Activated naive CD4-positive, alpha-beta T cell treated with anti-CD3 and anti-CD28 coated beads for 36 hours (primary cell): ENCODE measurements at regions not wholly inside any gene's neighbourhood (a gene's known extent, or its start where the extent isn't known, plus 50 kb on each side); places are given as distances from the start of the nearest gene placed in this dataset.

Source experiments
- CTCF ChIA-PET: fragments of 350-600 bp; sonication (Branson Sonifier 250); formaldehyde crosslinking; loops from one replicate; lab custom pipeline; 2021; ENCODE audit warnings: antibody characterized with exemption; lab: Charles Lee
- DNase-seq: peaks from one replicate; pipeline ENCODE4 v3.0.0-alpha.2; 2020
- H3K27ac Mint-ChIP-seq: one replicate; pipeline ENCODE4 v1.8.0; 2021; ENCODE audit warnings: mild to moderate bottlenecking, mixed read lengths
- H3K27me3 Mint-ChIP-seq: one replicate; pipeline ENCODE4 v1.8.0; 2021; ENCODE audit warnings: low read depth, mixed read lengths
- H3K36me3 Mint-ChIP-seq: one replicate; pipeline ENCODE4 v1.8.0; 2021; ENCODE audit warnings: low read depth, mixed read lengths
- H3K4me1 Mint-ChIP-seq: one replicate; pipeline ENCODE4 v1.8.0; 2021; ENCODE audit warnings: low read depth, mixed read lengths
- H3K4me3 Mint-ChIP-seq: one replicate; pipeline ENCODE4 v1.8.0; 2021; ENCODE audit warnings: mild to moderate bottlenecking, moderate library complexity, mixed read lengths
- H3K9me3 Mint-ChIP-seq: one replicate; pipeline ENCODE4 v1.8.0; 2021; ENCODE audit warnings: mixed read lengths
- intact Hi-C: fragments of 100-400 bp; cut with micrococcal nuclease; formaldehyde crosslinking; loops from one replicate; pipeline ENCODE4 v1.15.1; 2023

DNA sequence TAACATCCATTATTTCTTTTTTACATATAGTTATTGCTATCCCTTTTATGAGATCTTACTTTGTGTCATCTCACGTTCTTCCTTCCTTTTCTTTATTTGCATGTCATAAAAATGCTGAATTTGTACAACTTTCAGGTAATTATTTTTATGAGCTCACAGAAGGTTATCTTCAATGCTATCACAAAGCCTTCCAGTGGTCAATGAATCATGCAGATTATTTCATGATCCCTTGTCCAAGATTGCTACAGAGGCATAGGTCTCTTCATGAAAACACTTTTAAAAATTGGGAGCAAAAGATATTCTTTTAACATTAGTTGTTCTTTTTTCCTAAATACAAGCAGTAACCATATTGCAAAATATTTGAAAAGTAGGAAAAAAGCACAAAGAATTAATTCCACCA is 880.1 kb upstream of the NR2F2 start:
- Mint-ChIP-seq H3K27ac (no peak overlapping the region), H3K9me3 (no peaks in the 10 kb centered on the region), H3K4me1 (peaks cover 31% of the 10 kb centered on the region), H3K36me3 (no peaks in the 10 kb centered on the region), H3K4me3 (no peak overlapping the region), H3K27me3 (peaks cover 4% of the 10 kb centered on the region)
- DNase-seq: no peak
- CTCF ChIA-PET: interaction anchor here (0.7 kb wide), 1 partner anchor 51 kb away, joined by 3 read pairs; no protein-coding TSS in a partner anchor
- intact Hi-C loops: no loop called here

- H3K4me3 Mint-ChIP-seq: no peak overlapping the region
- no peaks in the 10 kb centered on the region for H3K36me3 Mint-ChIP-seq
- CTCF ChIA-PET: no interaction called here
- H3K4me1 Mint-ChIP-seq: peaks cover 33% of the 10 kb centered on the region
- intact Hi-C loops: no loop called here
- no peak for DNase-seq
- H3K9me3 Mint-ChIP-seq: no peaks in the 10 kb centered on the region
- no peak overlapping the region for H3K27ac Mint-ChIP-seq
- peaks cover 4% of the 10 kb centered on the region for H3K27me3 Mint-ChIP-seq
Observed at GRCh38 chr15:95451938-95452337, 878.6 kb upstream of the NR2F2 start.

- CTCF ChIA-PET: interaction anchor here (0.7 kb wide), 1 partner anchor 902 kb away, joined by 3 read pairs; no protein-coding TSS in a partner anchor
- Mint-ChIP-seq H3K36me3 (no peaks in the 10 kb centered on the region), H3K4me1 (peaks cover 22% of the 10 kb centered on the region), H3K27me3 (peaks cover 4% of the 10 kb centered on the region), H3K27ac (no peak overlapping the region), H3K4me3 (no peak overlapping the region), H3K9me3 (no peaks in the 10 kb centered on the region)
- DNase-seq: no peak
- intact Hi-C loops: no loop called here
Observed at GRCh38 chr15:95454403-95455262, 875.9 kb upstream of the NR2F2 start.

- Mint-ChIP-seq H3K4me1 (peaks cover 22% of the 10 kb centered on the region), H3K36me3 (no peaks in the 10 kb centered on the region), H3K27me3 (no peaks in the 10 kb centered on the region), H3K9me3 (no peaks in the 10 kb centered on the region), H3K27ac (no peak overlapping the region), H3K4me3 (no peak overlapping the region)
- CTCF ChIA-PET: no interaction called here
- intact Hi-C loops: no loop called here
- DNase-seq: no peak
Observed at GRCh38 chr15:95457520-95457919, 873.0 kb upstream of the NR2F2 start.

DNA sequence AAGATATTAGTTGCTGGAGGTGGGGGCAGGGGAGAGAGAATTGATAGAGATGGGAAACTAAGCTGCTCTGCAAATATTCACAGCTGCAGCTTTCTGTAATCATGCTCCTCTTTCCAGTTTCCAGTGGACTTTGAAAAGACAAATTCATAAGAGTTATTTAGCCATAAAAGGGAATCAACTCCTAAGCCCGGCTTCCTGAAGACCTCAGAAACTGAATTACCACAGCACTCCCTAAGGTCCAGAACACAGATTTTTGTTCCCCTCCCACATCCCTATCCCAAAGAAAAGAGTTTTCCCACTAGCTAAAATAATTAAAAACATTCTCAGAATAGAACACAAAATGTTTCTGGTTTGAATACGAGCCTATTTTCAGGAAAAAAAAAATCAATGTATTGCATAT is 871.8 kb upstream of the NR2F2 start:
- CTCF ChIA-PET: no interaction called here
- Mint-ChIP-seq H3K9me3 (no peaks in the 10 kb centered on the region), H3K36me3 (no peaks in the 10 kb centered on the region), H3K27me3 (no peaks in the 10 kb centered on the region), H3K27ac (no peak overlapping the region), H3K4me3 (no peak overlapping the region), H3K4me1 (peaks cover 22% of the 10 kb centered on the region)
- DNase-seq: no peak
- intact Hi-C loops: no loop called here

DNA sequence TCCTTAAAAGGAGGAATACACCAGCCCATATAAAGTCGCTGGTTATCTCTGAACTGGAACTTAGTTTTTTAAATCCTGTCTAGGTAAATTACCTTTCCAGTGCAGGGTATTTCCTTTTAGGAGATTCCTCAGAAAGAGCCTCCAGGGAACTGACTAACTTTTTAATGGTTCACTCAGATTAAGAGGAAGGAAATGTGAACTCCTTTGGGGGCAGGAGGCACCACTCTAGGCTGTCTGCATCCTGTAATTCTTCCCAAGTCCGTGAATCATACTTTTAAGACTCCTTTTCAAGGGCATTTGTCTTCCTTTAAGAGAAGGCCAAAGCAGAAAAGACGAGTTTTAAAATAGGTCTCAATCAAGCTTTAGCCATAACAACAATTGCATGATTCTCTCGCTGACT is 871.2 kb upstream of the NR2F2 start:
- H3K36me3 Mint-ChIP-seq: no peaks in the 10 kb centered on the region
- H3K4me1 Mint-ChIP-seq: peaks cover 19% of the 10 kb centered on the region
- CTCF ChIA-PET: no interaction called here
- intact Hi-C loops: no loop called here
- H3K27ac Mint-ChIP-seq: no peak overlapping the region
- no peak overlapping the region for H3K4me3 Mint-ChIP-seq
- no peaks in the 10 kb centered on the region for H3K27me3 Mint-ChIP-seq
- DNase-seq: no peak
- no peaks in the 10 kb centered on the region for H3K9me3 Mint-ChIP-seq

GRCh38 chr15:95464509-95464908 is 866.0 kb upstream of the NR2F2 start:
- CTCF ChIA-PET: no interaction called here
- no peak for DNase-seq
- Mint-ChIP-seq H3K4me3 (no peak overlapping the region), H3K9me3 (no peaks in the 10 kb centered on the region), H3K27me3 (peaks cover 2% of the 10 kb centered on the region), H3K4me1 (peaks cover 2% of the 10 kb centered on the region), H3K27ac (no peak overlapping the region), H3K36me3 (no peaks in the 10 kb centered on the region)
- intact Hi-C loops: no loop called here

GRCh38 chr15:95468820-95469219 is 861.7 kb upstream of the NR2F2 start:
- no peaks in the 10 kb centered on the region for H3K36me3 Mint-ChIP-seq
- intact Hi-C loops: no loop called here
- H3K27ac Mint-ChIP-seq: no peak overlapping the region
- CTCF ChIA-PET: interaction anchor here (0.9 kb wide), 1 partner anchor 181 kb away, joined by 4 read pairs; no protein-coding TSS in a partner anchor
- H3K4me1 Mint-ChIP-seq: no peaks in the 10 kb centered on the region
- no peaks in the 10 kb centered on the region for H3K9me3 Mint-ChIP-seq
- H3K27me3 Mint-ChIP-seq: peaks cover 2% of the 10 kb centered on the region
- H3K4me3 Mint-ChIP-seq: no peak overlapping the region
- DNase-seq: no peak

- Mint-ChIP-seq H3K27me3 (peaks cover 5% of the 10 kb centered on the region), H3K9me3 (no peaks in the 10 kb centered on the region), H3K4me1 (no peaks in the 10 kb centered on the region), H3K36me3 (no peaks in the 10 kb centered on the region), H3K27ac (no peak overlapping the region), H3K4me3 (no peak overlapping the region)
- intact Hi-C loops: no loop called here
- CTCF ChIA-PET: interaction anchor here (0.7 kb wide), 2 partner anchors 221 to 400 kb away, joined by 3 to 5 read pairs; no protein-coding TSS in a partner anchor
- DNase-seq: no peak
Observed at GRCh38 chr15:95469496-95470000, 861.0 kb upstream of the NR2F2 start.

DNA sequence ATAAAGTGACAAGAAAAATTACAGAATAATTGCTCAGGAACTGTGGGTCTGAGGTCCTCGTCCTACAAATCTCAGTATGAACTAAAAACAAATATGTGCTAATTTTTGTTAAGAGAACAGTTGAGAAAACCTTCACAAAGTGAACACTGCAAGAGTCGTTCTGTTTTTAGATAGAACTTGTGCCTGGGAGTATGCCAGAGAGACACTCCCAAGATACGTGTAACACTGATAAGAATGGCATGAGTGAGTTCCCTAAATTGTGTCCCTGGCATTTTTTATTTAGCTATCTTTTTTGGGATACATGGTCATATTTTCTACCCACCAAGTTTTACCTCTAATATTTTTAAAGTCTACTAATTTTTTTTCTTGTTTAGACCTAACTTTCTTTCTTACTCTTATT is 860.0 kb upstream of the NR2F2 start:
- no peak overlapping the region for H3K27ac Mint-ChIP-seq
- intact Hi-C loops: no loop called here
- CTCF ChIA-PET: no interaction called here

DNA sequence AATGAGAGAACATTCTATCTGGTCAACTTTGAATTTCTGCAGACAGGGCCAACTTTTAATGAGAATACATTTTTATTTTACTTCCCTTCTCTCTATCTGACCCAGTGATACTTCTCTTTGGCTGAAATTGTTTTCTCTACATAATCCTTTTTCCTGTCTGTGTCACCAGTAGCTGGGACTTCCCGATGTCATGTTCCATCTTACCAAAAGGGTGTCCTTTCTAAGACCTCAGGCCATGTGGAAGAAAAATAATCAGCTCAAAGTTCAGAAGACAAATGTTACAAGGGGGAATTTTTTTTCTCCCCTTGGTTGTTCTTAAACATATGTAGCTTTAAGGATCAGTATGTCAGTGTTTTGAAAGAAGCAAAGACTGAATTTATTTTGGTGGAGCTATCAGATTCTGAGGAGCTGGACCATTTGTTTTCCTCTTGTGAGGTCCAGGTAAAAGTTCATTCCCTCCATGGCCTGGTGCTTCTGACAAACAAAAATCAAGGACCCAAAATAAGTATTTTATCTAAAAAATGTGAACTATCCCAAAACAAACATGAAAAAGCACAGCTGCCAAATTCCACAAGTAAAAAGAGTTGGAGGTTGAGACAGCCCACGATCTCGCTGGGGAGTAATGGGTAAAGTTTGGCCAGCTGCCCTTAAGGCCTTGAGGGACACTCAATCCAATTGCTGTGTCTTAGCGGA is 859.4 kb upstream of the NR2F2 start:
- CTCF ChIA-PET: no interaction called here
- H3K9me3 Mint-ChIP-seq: no peaks in the 10 kb centered on the region
- no peaks in the 10 kb centered on the region for H3K36me3 Mint-ChIP-seq
- DNase-seq: no peak
- no peak overlapping the region for H3K4me3 Mint-ChIP-seq
- H3K27me3 Mint-ChIP-seq: peaks cover 5% of the 10 kb centered on the region
- no peak overlapping the region for H3K27ac Mint-ChIP-seq
- intact Hi-C loops: no loop called here
- no peaks in the 10 kb centered on the region for H3K4me1 Mint-ChIP-seq

More for the DNA sequence above, 860.0 kb upstream of the NR2F2 start:
- no peak overlapping the region for H3K4me3 Mint-ChIP-seq
- H3K4me1 Mint-ChIP-seq: no peaks in the 10 kb centered on the region
- H3K9me3 Mint-ChIP-seq: no peaks in the 10 kb centered on the region
- no peak for DNase-seq
- H3K36me3 Mint-ChIP-seq: no peaks in the 10 kb centered on the region
- peaks cover 5% of the 10 kb centered on the region for H3K27me3 Mint-ChIP-seq

- intact Hi-C loops: no loop called here
- Mint-ChIP-seq H3K4me3 (no peak overlapping the region), H3K36me3 (no peaks in the 10 kb centered on the region), H3K27me3 (peaks cover 5% of the 10 kb centered on the region), H3K27ac (no peak overlapping the region), H3K4me1 (no peaks in the 10 kb centered on the region), H3K9me3 (no peaks in the 10 kb centered on the region)
- DNase-seq: no peak
- CTCF ChIA-PET: no interaction called here
Observed at GRCh38 chr15:95471690-95472086, 858.8 kb upstream of the NR2F2 start.
